ENCODE measurements at regions not wholly inside any gene's neighbourhood (a gene's known extent, or its start where the extent isn't known, plus 50 kb on each side); places are given as distances from the start of the nearest gene placed in this dataset.

GRCh38 chr13:34849406-34849805, 92.7 kb upstream of the NBEA start:
- Histone ChIP-seq H3K4me1 (replicated peaks in 1 of 2) (no peaks in the 10 kb centered on the region), H3K27ac (no peak overlapping the region), H3K9me3 (replicated peaks in 1 of 3) (no peaks in the 10 kb centered on the region), H3K27me3 (no peaks in the 10 kb centered on the region), H3K36me3 (replicated peaks in 1 of 2) (no peaks in the 10 kb centered on the region), H3K4me3 (no peak overlapping the region)
- DNase-seq = no peak
- TF ChIP-seq POLR2A (IDR thresholded peaks at IDR 0.05) = no peak
- TF ChIP-seq CTCF (IDR thresholded peaks at IDR 0.05) = no peak
- intact Hi-C loops (cut with DNase I) = no loop called here

- Histone ChIP-seq H3K27ac (no peak overlapping the region), H3K36me3 (replicated peaks in 1 of 2) (no peaks in the 10 kb centered on the region), H3K27me3 (no peaks in the 10 kb centered on the region), H3K4me1 (replicated peaks in 1 of 2) (peaks cover 0 to 9% of the 10 kb centered on the region in 2 donors), H3K9me3 (replicated peaks in 1 of 3) (no peaks in the 10 kb centered on the region), H3K4me3 (no peak overlapping the region)
- intact Hi-C loops (cut with DNase I) = no loop called here
- TF ChIP-seq POLR2A (IDR thresholded peaks at IDR 0.05) = no peak
- TF ChIP-seq CTCF (IDR thresholded peaks at IDR 0.05) = no peak
- 70 to 78% (median 76%) methylated on average over 4 of the region's 4 CpGs for WGBS, 4 donors
- DNase-seq = no peak
Observed at GRCh38 chr13:34853161-34853560, 88.9 kb upstream of the NBEA start.

GRCh38 chr13:34857558-34858325, 84.3 kb upstream of the NBEA start:
- no peak overlapping the region for H3K4me3 ChIP-seq
- no peaks in the 10 kb centered on the region for H3K36me3 ChIP-seq (replicated peaks in 1 of 2)
- H3K27ac ChIP-seq = no peak overlapping the region
- no peak for TF ChIP-seq CTCF (IDR thresholded peaks at IDR 0.05)
- no peak for TF ChIP-seq POLR2A (IDR thresholded peaks at IDR 0.05)
- no peaks in the 10 kb centered on the region for H3K9me3 ChIP-seq (replicated peaks in 1 of 3)
- no peaks in the 10 kb centered on the region for H3K27me3 ChIP-seq
- no peak for DNase-seq
- intact Hi-C loops (cut with DNase I) = no loop called here
- H3K4me1 ChIP-seq (replicated peaks in 1 of 2) = peaks cover 0 to 9% of the 10 kb centered on the region in 2 donors

DNA sequence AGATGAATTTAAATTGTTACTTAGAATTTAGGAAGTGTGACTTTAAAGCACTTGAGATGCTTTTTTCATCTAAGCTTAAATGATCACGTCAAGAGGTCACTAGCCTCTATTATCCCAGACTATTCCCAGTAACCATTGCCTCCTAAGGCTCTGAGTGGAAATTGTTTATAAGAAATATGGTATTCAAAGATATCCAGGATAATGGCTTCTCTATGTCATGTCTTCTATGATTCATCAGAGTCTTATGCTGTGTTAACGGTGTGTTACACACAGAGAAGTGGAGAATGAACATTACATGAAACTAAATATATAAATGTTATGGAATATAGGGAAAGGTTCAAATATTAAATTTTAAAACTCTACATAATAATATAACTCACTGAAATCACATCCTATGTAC, 79.8 kb upstream of the NBEA start:
- Histone ChIP-seq H3K36me3 (replicated peaks in 1 of 2) (no peaks in the 10 kb centered on the region), H3K27ac (no peak overlapping the region), H3K4me3 (no peak overlapping the region), H3K4me1 (replicated peaks in 1 of 2) (peaks cover 0 to 8% of the 10 kb centered on the region in 2 donors), H3K27me3 (no peaks in the 10 kb centered on the region), H3K9me3 (replicated peaks in 1 of 3) (no peaks in the 10 kb centered on the region)
- DNase-seq = no peak
- TF ChIP-seq CTCF (IDR thresholded peaks at IDR 0.05) (no peak), POLR2A (IDR thresholded peaks at IDR 0.05) (no peak)
- 84 to 91% (median 87%) methylated on average over 2 of the region's 2 CpGs for WGBS, 4 donors
- intact Hi-C loops (cut with DNase I) = no loop called here
